ENCODE measurements at regions not wholly inside any gene's neighbourhood (a gene's known extent, or its start where the extent isn't known, plus 50 kb on each side); places are given as distances from the start of the nearest gene placed in this dataset.
"Not testable (repeated sequence)": the region's sequence is repeated elsewhere in the genome, so short reads cannot be mapped to it uniquely, and the experiment has no call there.

GRCh38 chr17:13154930-13155329 is 137.1 kb upstream of the ELAC2 start:
- 70 to 71% methylated on average over 4 of the region's 4 CpGs for WGBS, 2 donors
- no peak for DNase-seq
- Histone ChIP-seq H3K27ac (no peak overlapping the region), H3K4me1 (no peaks in the 10 kb centered on the region), H3K36me3 (no peaks in the 10 kb centered on the region), H3K9me3 (no peaks in the 10 kb centered on the region), H3K27me3 (no peaks in the 10 kb centered on the region), H3K4me3 (no peak overlapping the region)
- TF ChIP-seq POLR2A (IDR thresholded peaks at IDR 0.05) (no peak), CTCF (IDR thresholded peaks at IDR 0.05) (no peak)
- intact Hi-C loops (cut with DNase I): no loop called here

- TF ChIP-seq CTCF (IDR thresholded peaks at IDR 0.05) (no peak), POLR2A (IDR thresholded peaks at IDR 0.05) (no peak)
- no peaks in the 10 kb centered on the region for H3K4me1 ChIP-seq
- 39 to 40% methylated on average over 2 of the region's 2 CpGs for WGBS, 2 donors
- H3K36me3 ChIP-seq: no peaks in the 10 kb centered on the region
- no peak overlapping the region for H3K27ac ChIP-seq
- no peaks in the 10 kb centered on the region for H3K27me3 ChIP-seq
- no peak for DNase-seq
- intact Hi-C loops (cut with DNase I): no loop called here
- H3K4me3 ChIP-seq: no peak overlapping the region
- H3K9me3 ChIP-seq: no peaks in the 10 kb centered on the region
Measured at GRCh38 chr17:13154398-13154797, 136.6 kb upstream of the ELAC2 start.

GRCh38 chr17:13153036-13153435 is 135.2 kb upstream of the ELAC2 start:
- H3K4me3 ChIP-seq: no peak overlapping the region
- no peak overlapping the region for H3K27ac ChIP-seq
- H3K36me3 ChIP-seq: no peaks in the 10 kb centered on the region
- TF ChIP-seq POLR2A (IDR thresholded peaks at IDR 0.05) (no peak), CTCF (IDR thresholded peaks at IDR 0.05) (no peak)
- WGBS, 2 donors: 19 to 45% methylated on average over 1 of the region's 1 CpG
- H3K9me3 ChIP-seq: no peaks in the 10 kb centered on the region
- intact Hi-C loops (cut with DNase I): no loop called here
- no peaks in the 10 kb centered on the region for H3K4me1 ChIP-seq
- H3K27me3 ChIP-seq: no peaks in the 10 kb centered on the region
- DNase-seq: no peak

- no peak for TF ChIP-seq POLR2A (IDR thresholded peaks at IDR 0.05)
- TF ChIP-seq CTCF (IDR thresholded peaks at IDR 0.05): no peak
- H3K4me3 ChIP-seq: no peak overlapping the region
- no peak for DNase-seq
- no peaks in the 10 kb centered on the region for H3K4me1 ChIP-seq
- H3K27me3 ChIP-seq: no peaks in the 10 kb centered on the region
- 66 to 67% methylated on average over 3 of the region's 3 CpGs for WGBS, 2 donors
- intact Hi-C loops (cut with DNase I): no loop called here
- no peaks in the 10 kb centered on the region for H3K36me3 ChIP-seq
- H3K9me3 ChIP-seq: no peaks in the 10 kb centered on the region
- H3K27ac ChIP-seq: no peak overlapping the region
Measured at GRCh38 chr17:13152501-13152900, 134.7 kb upstream of the ELAC2 start.

- 90% methylated on average over 6 of the region's 6 CpGs for WGBS, 2 donors
Measured at GRCh38 chr17:13150738-13151137, 132.9 kb upstream of the ELAC2 start.

GRCh38 chr17:13143001-13143400 is 125.2 kb upstream of the ELAC2 start:
- no peak overlapping the region for H3K27ac ChIP-seq
- no peak for DNase-seq
- intact Hi-C loops (cut with DNase I): no loop called here
- H3K27me3 ChIP-seq: no peaks in the 10 kb centered on the region
- H3K9me3 ChIP-seq: no peaks in the 10 kb centered on the region
- no peaks in the 10 kb centered on the region for H3K4me1 ChIP-seq
- 50 to 64% methylated on average over 1 of the region's 1 CpG for WGBS, 2 donors
- H3K4me3 ChIP-seq: no peak overlapping the region
- no peaks in the 10 kb centered on the region for H3K36me3 ChIP-seq
- TF ChIP-seq POLR2A (IDR thresholded peaks at IDR 0.05): no peak
- no peak for TF ChIP-seq CTCF (IDR thresholded peaks at IDR 0.05)

More at GRCh38 chr17:13150738-13151137, 132.9 kb upstream of the ELAC2 start:
- intact Hi-C loops (cut with DNase I); H3K36me3 ChIP-seq; H3K9me3 ChIP-seq; H3K27ac ChIP-seq; DNase-seq; H3K4me3 ChIP-seq; H3K27me3 ChIP-seq; H3K4me1 ChIP-seq: not testable (repeated sequence)

Measured in esophagus squamous epithelium (tissue), 5 donors.